ENCODE measurements at regions not wholly inside any gene's neighbourhood (a gene's known extent, or its start where the extent isn't known, plus 50 kb on each side); places are given as distances from the start of the nearest gene placed in this dataset.

- Mint-ChIP-seq H3K4me3 (no peak overlapping the region), H3K27me3 (ENCODE audit: insufficient read depth) (no peaks in the 10 kb centered on the region), H3K4me1 (no peaks in the 10 kb centered on the region)
Measured at GRCh38 chr18:61141691-61142090, 191.5 kb upstream of the CDH20 start.

GRCh38 chr18:61148322-61148721 lies 184.9 kb upstream of the CDH20 start:
- no peaks in the 10 kb centered on the region for H3K4me1 ChIP-seq (ENCODE audit: control insufficient read depth, insufficient read depth, low read length)
- H3K27ac Mint-ChIP-seq, result no peak overlapping the region
- no peaks in the 10 kb centered on the region for H3K4me1 Mint-ChIP-seq
- H3K9me3 Mint-ChIP-seq, result peaks cover 7% of the 10 kb centered on the region
- TF ChIP-seq, protein P1, sequence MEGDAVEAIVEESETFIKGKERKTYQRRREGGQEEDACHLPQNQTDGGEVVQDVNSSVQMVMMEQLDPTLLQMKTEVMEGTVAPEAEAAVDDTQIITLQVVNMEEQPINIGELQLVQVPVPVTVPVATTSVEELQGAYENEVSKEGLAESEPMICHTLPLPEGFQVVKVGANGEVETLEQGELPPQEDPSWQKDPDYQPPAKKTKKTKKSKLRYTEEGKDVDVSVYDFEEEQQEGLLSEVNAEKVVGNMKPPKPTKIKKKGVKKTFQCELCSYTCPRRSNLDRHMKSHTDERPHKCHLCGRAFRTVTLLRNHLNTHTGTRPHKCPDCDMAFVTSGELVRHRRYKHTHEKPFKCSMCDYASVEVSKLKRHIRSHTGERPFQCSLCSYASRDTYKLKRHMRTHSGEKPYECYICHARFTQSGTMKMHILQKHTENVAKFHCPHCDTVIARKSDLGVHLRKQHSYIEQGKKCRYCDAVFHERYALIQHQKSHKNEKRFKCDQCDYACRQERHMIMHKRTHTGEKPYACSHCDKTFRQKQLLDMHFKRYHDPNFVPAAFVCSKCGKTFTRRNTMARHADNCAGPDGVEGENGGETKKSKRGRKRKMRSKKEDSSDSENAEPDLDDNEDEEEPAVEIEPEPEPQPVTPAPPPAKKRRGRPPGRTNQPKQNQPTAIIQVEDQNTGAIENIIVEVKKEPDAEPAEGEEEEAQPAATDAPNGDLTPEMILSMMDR (conservative IDR thresholded peaks at IDR 0.05), result no peak
- no peaks in the 10 kb centered on the region for H3K36me3 ChIP-seq (ENCODE audit: control insufficient read depth, insufficient read depth, low read length)
- H3K9me3 ChIP-seq (ENCODE audit: control insufficient read depth, low read length), result peaks cover 4% of the 10 kb centered on the region
- H3K4me3 Mint-ChIP-seq, result no peak overlapping the region
- H3K27me3 Mint-ChIP-seq (ENCODE audit: insufficient read depth), result no peaks in the 10 kb centered on the region
- DNase-seq, result no peak
- no peak overlapping the region for H3K27ac ChIP-seq (ENCODE audit: low read depth, low read length)
- no peaks in the 10 kb centered on the region for H3K27me3 ChIP-seq (ENCODE audit: control insufficient read depth, insufficient read depth, low read length, poor library complexity, severe bottlenecking)
- H3K4me3 ChIP-seq (ENCODE audit: low read length), result no peak overlapping the region
- no peaks in the 10 kb centered on the region for H3K36me3 Mint-ChIP-seq (ENCODE audit: low read depth)
- no peak overlapping the region for H3K9ac ChIP-seq (ENCODE audit: extremely low read depth, low read length, poor library complexity, severe bottlenecking)

More at GRCh38 chr18:61141691-61142090, 191.5 kb upstream of the CDH20 start:
- DNase-seq, result no peak
- TF ChIP-seq, protein P1 (conservative IDR thresholded peaks at IDR 0.05), result no peak
- Mint-ChIP-seq H3K27ac (no peak overlapping the region), H3K9me3 (peaks cover 2% of the 10 kb centered on the region), H3K36me3 (ENCODE audit: low read depth) (no peaks in the 10 kb centered on the region)
- 85% methylated on average over 1 of the region's 1 CpG; no CpG with 5 or more reads in 1 of the 2 experiments for WGBS, 2 experiments (ENCODE audit: insufficient coverage in 1 of 2, insufficient read length in 1 of 2)
- H3K27me3 ChIP-seq (ENCODE audit: control insufficient read depth, insufficient read depth, low read length, poor library complexity, severe bottlenecking), result no peaks in the 10 kb centered on the region
- H3K9me3 ChIP-seq (ENCODE audit: control insufficient read depth, low read length), result no peaks in the 10 kb centered on the region
- no peaks in the 10 kb centered on the region for H3K36me3 ChIP-seq (ENCODE audit: control insufficient read depth, insufficient read depth, low read length)
- H3K27ac ChIP-seq (ENCODE audit: low read depth, low read length), result no peak overlapping the region
- H3K4me1 ChIP-seq (ENCODE audit: control insufficient read depth, insufficient read depth, low read length), result no peaks in the 10 kb centered on the region
- H3K4me3 ChIP-seq (ENCODE audit: low read length), result no peak overlapping the region
- no peak overlapping the region for H3K9ac ChIP-seq (ENCODE audit: extremely low read depth, low read length, poor library complexity, severe bottlenecking)

- Mint-ChIP-seq H3K27ac (no peak overlapping the region), H3K4me3 (no peak overlapping the region), H3K4me1 (no peaks in the 10 kb centered on the region), H3K27me3 (ENCODE audit: insufficient read depth) (no peaks in the 10 kb centered on the region), H3K9me3 (peaks cover 7% of the 10 kb centered on the region), H3K36me3 (ENCODE audit: low read depth) (no peaks in the 10 kb centered on the region)
- WGBS, 2 experiments (ENCODE audit: insufficient coverage in 1 of 2, insufficient read length in 1 of 2), result 84 to 95% methylated on average over 3 to 5 of the region's 5 CpGs
- no peaks in the 10 kb centered on the region for H3K4me1 ChIP-seq (ENCODE audit: control insufficient read depth, insufficient read depth, low read length)
- DNase-seq, result no peak
- H3K9me3 ChIP-seq (ENCODE audit: control insufficient read depth, low read length), result peaks cover 4% of the 10 kb centered on the region
- H3K36me3 ChIP-seq (ENCODE audit: control insufficient read depth, insufficient read depth, low read length), result no peaks in the 10 kb centered on the region
- no peak overlapping the region for H3K9ac ChIP-seq (ENCODE audit: extremely low read depth, low read length, poor library complexity, severe bottlenecking)
- H3K27ac ChIP-seq (ENCODE audit: low read depth, low read length), result no peak overlapping the region
- TF ChIP-seq, protein P1 (conservative IDR thresholded peaks at IDR 0.05), result no peak
- H3K4me3 ChIP-seq (ENCODE audit: low read length), result no peak overlapping the region
- no peaks in the 10 kb centered on the region for H3K27me3 ChIP-seq (ENCODE audit: control insufficient read depth, insufficient read depth, low read length, poor library complexity, severe bottlenecking)
Measured at GRCh38 chr18:61149786-61150185, 183.4 kb upstream of the CDH20 start.
